ENCODE measurements at regions not wholly inside any gene's neighbourhood (a gene's known extent, or its start where the extent isn't known, plus 50 kb on each side); places are given as distances from the start of the nearest gene placed in this dataset.

GRCh38 chr16:52283018-52283417 lies 263.9 kb downstream of the TOX3 start:
- TF ChIP-seq TCF4 (CRISPR knock-in tag; IDR thresholded peaks at IDR 0.05; ENCODE audit: borderline replicate concordance) (no peak), ZC3H10 (CRISPR knock-in tag; IDR thresholded peaks at IDR 0.05) (no peak), RARB (CRISPR knock-in tag; IDR thresholded peaks at IDR 0.05) (no peak), ZNF70 (CRISPR knock-in tag; IDR thresholded peaks at IDR 0.05) (no peak), ZFP3 (CRISPR knock-in tag; IDR thresholded peaks at IDR 0.05) (no peak), CSRNP3 (CRISPR knock-in tag; IDR thresholded peaks at IDR 0.05) (no peak), TOX (CRISPR knock-in tag; IDR thresholded peaks at IDR 0.05; ENCODE audit: borderline replicate concordance) (no peak), CREB5 (CRISPR knock-in tag; IDR thresholded peaks at IDR 0.05; ENCODE audit: low read depth) (no peak), SNAI2 (CRISPR knock-in tag; IDR thresholded peaks at IDR 0.05) (no peak), OSR1 (CRISPR knock-in tag; IDR thresholded peaks at IDR 0.05) (no peak), ZFP30 (CRISPR knock-in tag; IDR thresholded peaks at IDR 0.05) (no peak), CSDC2 (CRISPR knock-in tag; IDR thresholded peaks at IDR 0.05) (no peak), PPARA (CRISPR knock-in tag; IDR thresholded peaks at IDR 0.05; ENCODE audit: borderline replicate concordance) (no peak)
- TF ChIP-seq, protein P1, sequence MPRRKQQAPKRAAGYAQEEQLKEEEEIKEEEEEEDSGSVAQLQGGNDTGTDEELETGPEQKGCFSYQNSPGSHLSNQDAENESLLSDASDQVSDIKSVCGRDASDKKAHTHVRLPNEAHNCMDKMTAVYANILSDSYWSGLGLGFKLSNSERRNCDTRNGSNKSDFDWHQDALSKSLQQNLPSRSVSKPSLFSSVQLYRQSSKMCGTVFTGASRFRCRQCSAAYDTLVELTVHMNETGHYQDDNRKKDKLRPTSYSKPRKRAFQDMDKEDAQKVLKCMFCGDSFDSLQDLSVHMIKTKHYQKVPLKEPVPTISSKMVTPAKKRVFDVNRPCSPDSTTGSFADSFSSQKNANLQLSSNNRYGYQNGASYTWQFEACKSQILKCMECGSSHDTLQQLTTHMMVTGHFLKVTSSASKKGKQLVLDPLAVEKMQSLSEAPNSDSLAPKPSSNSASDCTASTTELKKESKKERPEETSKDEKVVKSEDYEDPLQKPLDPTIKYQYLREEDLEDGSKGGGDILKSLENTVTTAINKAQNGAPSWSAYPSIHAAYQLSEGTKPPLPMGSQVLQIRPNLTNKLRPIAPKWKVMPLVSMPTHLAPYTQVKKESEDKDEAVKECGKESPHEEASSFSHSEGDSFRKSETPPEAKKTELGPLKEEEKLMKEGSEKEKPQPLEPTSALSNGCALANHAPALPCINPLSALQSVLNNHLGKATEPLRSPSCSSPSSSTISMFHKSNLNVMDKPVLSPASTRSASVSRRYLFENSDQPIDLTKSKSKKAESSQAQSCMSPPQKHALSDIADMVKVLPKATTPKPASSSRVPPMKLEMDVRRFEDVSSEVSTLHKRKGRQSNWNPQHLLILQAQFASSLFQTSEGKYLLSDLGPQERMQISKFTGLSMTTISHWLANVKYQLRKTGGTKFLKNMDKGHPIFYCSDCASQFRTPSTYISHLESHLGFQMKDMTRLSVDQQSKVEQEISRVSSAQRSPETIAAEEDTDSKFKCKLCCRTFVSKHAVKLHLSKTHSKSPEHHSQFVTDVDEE (CRISPR knock-in tag; IDR thresholded peaks at IDR 0.05) = no peak
- no peak for ATAC-seq

- no peak for ATAC-seq
- no peak for TF ChIP-seq GLIS3 (CRISPR knock-in tag; IDR thresholded peaks at IDR 0.05)
- TF ChIP-seq TCF4 (CRISPR knock-in tag; IDR thresholded peaks at IDR 0.05; ENCODE audit: borderline replicate concordance) = no peak
- no peak for TF ChIP-seq PPARA (CRISPR knock-in tag; IDR thresholded peaks at IDR 0.05; ENCODE audit: borderline replicate concordance)
- TF ChIP-seq RARB (CRISPR knock-in tag; IDR thresholded peaks at IDR 0.05) = no peak
- TF ChIP-seq SNAI2 (CRISPR knock-in tag; IDR thresholded peaks at IDR 0.05) = no peak
- TF ChIP-seq ESRRG (CRISPR knock-in tag; IDR thresholded peaks at IDR 0.05) = no peak
- TF ChIP-seq POU6F1 (CRISPR knock-in tag; IDR thresholded peaks at IDR 0.05; ENCODE audit: borderline replicate concordance, low read depth) = no peak
Observed at GRCh38 chr16:52280086-52280485, 266.9 kb downstream of the TOX3 start.

- TF ChIP-seq CREB5 (CRISPR knock-in tag; IDR thresholded peaks at IDR 0.05; ENCODE audit: low read depth) = no peak
- no peak for TF ChIP-seq CSDC2 (CRISPR knock-in tag; IDR thresholded peaks at IDR 0.05)
- TF ChIP-seq TOX (CRISPR knock-in tag; IDR thresholded peaks at IDR 0.05; ENCODE audit: borderline replicate concordance) = no peak
- TF ChIP-seq TCF4 (CRISPR knock-in tag; IDR thresholded peaks at IDR 0.05; ENCODE audit: borderline replicate concordance) = no peak
- TF ChIP-seq, protein P2, sequence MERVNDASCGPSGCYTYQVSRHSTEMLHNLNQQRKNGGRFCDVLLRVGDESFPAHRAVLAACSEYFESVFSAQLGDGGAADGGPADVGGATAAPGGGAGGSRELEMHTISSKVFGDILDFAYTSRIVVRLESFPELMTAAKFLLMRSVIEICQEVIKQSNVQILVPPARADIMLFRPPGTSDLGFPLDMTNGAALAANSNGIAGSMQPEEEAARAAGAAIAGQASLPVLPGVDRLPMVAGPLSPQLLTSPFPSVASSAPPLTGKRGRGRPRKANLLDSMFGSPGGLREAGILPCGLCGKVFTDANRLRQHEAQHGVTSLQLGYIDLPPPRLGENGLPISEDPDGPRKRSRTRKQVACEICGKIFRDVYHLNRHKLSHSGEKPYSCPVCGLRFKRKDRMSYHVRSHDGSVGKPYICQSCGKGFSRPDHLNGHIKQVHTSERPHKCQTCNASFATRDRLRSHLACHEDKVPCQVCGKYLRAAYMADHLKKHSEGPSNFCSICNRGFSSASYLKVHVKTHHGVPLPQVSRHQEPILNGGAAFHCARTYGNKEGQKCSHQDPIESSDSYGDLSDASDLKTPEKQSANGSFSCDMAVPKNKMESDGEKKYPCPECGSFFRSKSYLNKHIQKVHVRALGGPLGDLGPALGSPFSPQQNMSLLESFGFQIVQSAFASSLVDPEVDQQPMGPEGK (CRISPR knock-in tag; IDR thresholded peaks at IDR 0.05; ENCODE audit: borderline replicate concordance) = no peak
- no peak for TF ChIP-seq OSR1 (CRISPR knock-in tag; IDR thresholded peaks at IDR 0.05)
- no peak for TF ChIP-seq ZNF565 (CRISPR knock-in tag; conservative IDR thresholded peaks at IDR 0.05; ENCODE audit: low read depth)
- TF ChIP-seq BACH2 (CRISPR knock-in tag; IDR thresholded peaks at IDR 0.05; ENCODE audit: borderline replicate concordance) = no peak
- TF ChIP-seq ZC3H10 (CRISPR knock-in tag; IDR thresholded peaks at IDR 0.05) = no peak
- TF ChIP-seq ISL1 (CRISPR knock-in tag; IDR thresholded peaks at IDR 0.05) = no peak
- TF ChIP-seq PPARA (CRISPR knock-in tag; IDR thresholded peaks at IDR 0.05; ENCODE audit: borderline replicate concordance) = no peak
- no peak for ATAC-seq
Observed at GRCh38 chr16:52271088-52271750, 275.7 kb downstream of the TOX3 start.
